ENCODE measurements at regions not wholly inside any gene's neighbourhood (a gene's known extent, or its start where the extent isn't known, plus 50 kb on each side); places are given as distances from the start of the nearest gene placed in this dataset.
"Not testable (repeated sequence)": the region's sequence is repeated elsewhere in the genome, so short reads cannot be mapped to it uniquely, and the experiment has no call there.

DNA sequence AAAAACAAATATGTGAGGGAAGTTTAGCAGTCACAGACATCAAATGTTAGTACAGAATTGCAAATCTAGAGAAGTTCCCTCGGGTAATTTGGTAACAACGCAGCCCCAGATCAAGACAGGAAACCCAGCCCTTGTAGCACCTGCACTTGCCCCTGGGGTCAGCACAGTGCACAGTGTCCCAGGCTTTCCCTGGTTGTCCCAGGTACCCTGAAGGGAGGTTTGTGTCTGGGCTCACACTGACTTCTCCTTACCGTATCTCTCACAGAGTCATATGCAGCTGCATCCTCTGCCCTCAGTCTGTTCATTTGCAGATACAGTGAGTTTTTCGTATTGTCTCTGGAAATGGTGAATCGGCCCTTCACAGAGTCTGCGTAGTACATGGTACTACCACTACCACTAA, 528.9 kb downstream of the TMEM121 start:
- TF ChIP-seq, protein P1, sequence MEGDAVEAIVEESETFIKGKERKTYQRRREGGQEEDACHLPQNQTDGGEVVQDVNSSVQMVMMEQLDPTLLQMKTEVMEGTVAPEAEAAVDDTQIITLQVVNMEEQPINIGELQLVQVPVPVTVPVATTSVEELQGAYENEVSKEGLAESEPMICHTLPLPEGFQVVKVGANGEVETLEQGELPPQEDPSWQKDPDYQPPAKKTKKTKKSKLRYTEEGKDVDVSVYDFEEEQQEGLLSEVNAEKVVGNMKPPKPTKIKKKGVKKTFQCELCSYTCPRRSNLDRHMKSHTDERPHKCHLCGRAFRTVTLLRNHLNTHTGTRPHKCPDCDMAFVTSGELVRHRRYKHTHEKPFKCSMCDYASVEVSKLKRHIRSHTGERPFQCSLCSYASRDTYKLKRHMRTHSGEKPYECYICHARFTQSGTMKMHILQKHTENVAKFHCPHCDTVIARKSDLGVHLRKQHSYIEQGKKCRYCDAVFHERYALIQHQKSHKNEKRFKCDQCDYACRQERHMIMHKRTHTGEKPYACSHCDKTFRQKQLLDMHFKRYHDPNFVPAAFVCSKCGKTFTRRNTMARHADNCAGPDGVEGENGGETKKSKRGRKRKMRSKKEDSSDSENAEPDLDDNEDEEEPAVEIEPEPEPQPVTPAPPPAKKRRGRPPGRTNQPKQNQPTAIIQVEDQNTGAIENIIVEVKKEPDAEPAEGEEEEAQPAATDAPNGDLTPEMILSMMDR (IDR thresholded peaks at IDR 0.05; ENCODE audit: borderline replicate concordance) = no peak

DNA sequence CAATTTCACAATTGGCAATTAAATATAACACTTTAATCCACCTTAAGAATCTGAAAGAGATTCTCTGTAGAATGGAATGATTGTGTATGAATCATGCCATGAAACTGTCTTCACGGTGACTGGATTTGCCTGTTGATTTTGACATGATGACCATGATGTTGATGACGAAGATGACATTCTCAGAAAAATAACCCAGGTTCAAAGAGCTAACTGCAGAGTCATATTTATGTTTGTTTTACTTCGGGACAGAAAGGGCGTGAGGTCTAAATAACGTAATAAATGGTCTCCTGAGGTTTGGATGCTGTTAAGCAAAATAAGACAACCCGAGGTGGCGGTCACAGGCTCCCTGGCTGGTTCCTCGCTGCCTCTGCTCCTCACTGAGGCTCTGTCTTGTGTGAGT, 532.0 kb downstream of the TMEM121 start:
- no peak overlapping the region for H3K27ac ChIP-seq (replicated peaks)
- H3K9me3 ChIP-seq (replicated peaks) = no peaks in the 10 kb centered on the region
- DNase-seq = no peak
- H3K4me1 ChIP-seq = no peaks in the 10 kb centered on the region
- no peak overlapping the region for H3K4me3 ChIP-seq
- H3K27me3 ChIP-seq (ENCODE audit: low read depth) = peaks cover 94% of the 10 kb centered on the region
- no peaks in the 10 kb centered on the region for H3K36me3 ChIP-seq
- intact Hi-C loops (cut with micrococcal nuclease) = no loop called here
- TF ChIP-seq, protein P1 (IDR thresholded peaks at IDR 0.05; ENCODE audit: borderline replicate concordance) = no peak

More for the DNA sequence above, 528.9 kb downstream of the TMEM121 start:
- Histone ChIP-seq H3K4me1 (no peaks in the 10 kb centered on the region), H3K27me3 (ENCODE audit: low read depth) (peaks cover 97% of the 10 kb centered on the region), H3K9me3 (replicated peaks) (no peaks in the 10 kb centered on the region), H3K27ac (replicated peaks) (no peak overlapping the region), H3K4me3 (no peak overlapping the region), H3K36me3 (no peaks in the 10 kb centered on the region)
- no peak for DNase-seq
- intact Hi-C loops (cut with micrococcal nuclease) = no loop called here

DNA sequence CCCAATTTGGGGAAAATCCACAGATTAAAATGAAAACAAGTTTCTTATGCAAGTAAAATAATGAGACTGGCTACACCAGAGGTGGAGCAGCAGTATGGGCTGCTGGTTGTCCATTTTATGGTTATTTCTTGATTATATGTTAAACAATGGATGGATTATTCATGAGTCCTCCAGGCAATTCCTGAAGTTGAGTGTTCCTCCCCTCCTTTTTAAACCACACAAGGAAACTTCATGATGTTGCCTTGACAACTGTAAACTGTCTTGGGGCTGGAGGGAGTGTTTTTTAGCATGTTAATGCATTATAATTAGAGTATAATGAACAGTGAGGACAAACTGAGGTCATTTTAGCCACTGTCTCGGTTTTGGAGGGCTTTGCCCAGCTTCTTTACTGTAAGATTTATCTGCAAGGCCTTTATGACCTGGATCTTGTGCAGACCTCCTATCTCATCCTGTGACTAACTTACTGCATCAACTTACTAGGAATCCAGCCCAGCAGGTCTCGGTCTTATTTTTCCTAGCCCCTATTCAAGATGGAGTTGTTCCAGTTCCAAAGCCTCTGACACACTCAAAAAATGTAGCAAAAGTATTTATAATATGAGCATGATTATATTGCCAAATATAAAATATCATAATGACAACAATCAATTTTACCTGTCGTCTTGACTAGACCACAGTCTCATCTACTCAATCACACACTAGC, 534.0 kb downstream of the TMEM121 start:
- no peaks in the 10 kb centered on the region for H3K9me3 ChIP-seq (replicated peaks)
- DNase-seq = no peak
- intact Hi-C loops (cut with micrococcal nuclease) = no loop called here
- TF ChIP-seq, protein P1 (IDR thresholded peaks at IDR 0.05; ENCODE audit: borderline replicate concordance) = no peak
- H3K4me1 ChIP-seq = no peaks in the 10 kb centered on the region
- no peaks in the 10 kb centered on the region for H3K36me3 ChIP-seq
- H3K27me3 ChIP-seq (ENCODE audit: low read depth) = peaks cover 92% of the 10 kb centered on the region
- no peak overlapping the region for H3K27ac ChIP-seq (replicated peaks)
- H3K4me3 ChIP-seq = no peak overlapping the region

DNA sequence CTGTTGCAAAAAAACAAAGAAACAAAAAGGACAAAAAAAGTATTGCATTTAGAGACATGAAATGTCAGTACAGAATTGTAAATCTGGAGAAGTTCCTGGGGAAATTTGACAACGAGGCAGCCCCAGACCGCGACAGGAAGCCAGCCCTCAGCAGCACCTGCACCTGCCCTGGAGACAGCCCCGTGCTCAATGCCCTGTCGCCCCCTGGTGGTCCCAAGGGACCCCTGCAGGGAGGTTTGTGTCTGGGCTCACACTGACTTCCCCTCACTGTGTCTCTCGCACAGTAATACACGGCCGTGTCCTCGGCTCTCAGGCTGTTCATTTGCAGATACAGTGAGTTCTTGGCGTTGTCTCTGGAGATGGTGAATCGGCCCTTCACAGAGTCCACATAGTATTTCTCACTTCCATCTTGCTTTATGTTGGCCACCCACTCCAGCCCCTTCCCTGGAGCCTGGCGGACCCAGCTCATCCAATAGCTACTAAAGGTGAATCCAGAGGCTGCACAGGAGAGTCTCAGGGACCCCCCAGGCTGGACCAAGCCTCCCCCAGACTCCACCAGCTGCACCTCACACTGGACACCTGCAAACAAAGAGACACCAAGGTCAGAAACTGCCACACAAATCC, 535.6 kb downstream of the TMEM121 start:
- H3K4me3 ChIP-seq; H3K27ac ChIP-seq (replicated peaks); H3K4me1 ChIP-seq; intact Hi-C loops (cut with micrococcal nuclease); H3K9me3 ChIP-seq (replicated peaks); H3K36me3 ChIP-seq: not testable (repeated sequence)
- peaks cover 91% of the 10 kb centered on the region for H3K27me3 ChIP-seq (ENCODE audit: low read depth)
- peak; percentile 17 for DNase-seq
- TF ChIP-seq, protein P1 (IDR thresholded peaks at IDR 0.05; ENCODE audit: borderline replicate concordance) = peak; percentile 28

DNA sequence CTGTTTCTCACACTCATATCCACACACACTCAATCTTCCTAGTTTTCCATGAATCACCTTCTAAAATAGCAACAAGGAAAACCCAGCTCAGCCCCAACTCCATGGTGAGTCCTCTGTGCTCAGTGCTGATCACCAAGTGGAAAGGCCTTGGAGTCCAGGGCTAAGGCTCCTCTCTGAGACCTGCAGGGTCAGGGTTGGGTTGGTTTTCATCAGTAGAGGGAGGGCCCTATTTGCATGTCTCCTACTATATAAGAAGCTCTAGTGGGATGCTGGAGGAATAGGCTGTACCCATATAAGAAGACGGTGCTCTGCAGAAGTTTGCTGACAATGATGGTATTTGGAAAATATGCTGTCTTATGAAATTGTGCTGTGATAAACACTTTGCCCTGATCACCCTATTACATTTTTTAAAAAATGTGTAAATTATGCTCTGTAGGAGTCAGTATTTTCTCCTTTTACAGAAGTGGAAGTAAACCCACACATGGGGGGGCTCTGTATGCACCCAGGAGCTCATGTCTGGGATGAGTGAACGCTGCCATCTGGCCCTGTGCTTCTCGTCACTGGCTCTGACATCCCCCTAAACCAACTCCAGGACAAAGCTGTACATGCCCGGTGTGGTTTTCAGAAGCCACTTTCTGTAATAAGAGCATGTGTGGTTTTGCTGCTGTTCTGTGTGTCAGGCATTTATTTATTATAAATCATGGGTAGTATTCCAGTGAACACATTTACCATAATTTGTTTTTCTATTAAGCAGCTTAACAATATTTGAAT, 536.3 kb downstream of the TMEM121 start:
- no peak for DNase-seq
- TF ChIP-seq, protein P1 (IDR thresholded peaks at IDR 0.05; ENCODE audit: borderline replicate concordance) = no peak
- Histone ChIP-seq H3K36me3 (no peaks in the 10 kb centered on the region), H3K27me3 (ENCODE audit: low read depth) (peaks cover 88% of the 10 kb centered on the region), H3K4me1 (no peaks in the 10 kb centered on the region), H3K4me3 (no peak overlapping the region), H3K27ac (replicated peaks) (no peak overlapping the region), H3K9me3 (replicated peaks) (no peaks in the 10 kb centered on the region)
- intact Hi-C loops (cut with micrococcal nuclease) = no loop called here
